ENCODE measurements at regions not wholly inside any gene's neighbourhood (a gene's known extent, or its start where the extent isn't known, plus 50 kb on each side); places are given as distances from the start of the nearest gene placed in this dataset.
"Not testable (repeated sequence)": the region's sequence is repeated elsewhere in the genome, so short reads cannot be mapped to it uniquely, and the experiment has no call there.

GRCh38 chr5:89200899-89201298 lies 317.9 kb upstream of the MEF2C start:
- DNase-seq (ENCODE audit: low read depth in 3 of 3, low spot score in 2 of 3), result no peak

DNA sequence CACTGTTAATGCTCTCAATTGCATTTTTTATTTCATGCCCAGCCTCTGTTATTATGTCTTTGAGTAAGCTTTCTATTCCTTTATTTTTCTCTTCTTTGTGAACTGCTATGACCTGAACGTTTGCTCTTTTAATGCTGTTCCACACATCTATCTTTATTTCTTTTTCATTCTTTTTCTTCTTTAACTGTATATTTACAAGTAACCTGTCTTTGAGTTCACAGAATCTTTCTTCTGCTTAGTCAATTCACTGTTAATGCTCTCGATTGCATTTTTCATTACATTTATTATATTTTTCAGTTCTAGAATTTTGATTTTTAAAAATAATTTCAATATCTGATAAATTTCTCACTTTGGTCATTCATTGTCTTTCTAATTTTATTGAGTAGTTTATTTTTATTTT lies 316.3 kb upstream of the MEF2C start:
- no peak for DNase-seq (ENCODE audit: low read depth in 3 of 3, low spot score in 2 of 3)

- DNase-seq (ENCODE audit: low read depth in 3 of 3, low spot score in 2 of 3), result no peak
Observed at GRCh38 chr5:89191374-89191773, 308.4 kb upstream of the MEF2C start.

DNA sequence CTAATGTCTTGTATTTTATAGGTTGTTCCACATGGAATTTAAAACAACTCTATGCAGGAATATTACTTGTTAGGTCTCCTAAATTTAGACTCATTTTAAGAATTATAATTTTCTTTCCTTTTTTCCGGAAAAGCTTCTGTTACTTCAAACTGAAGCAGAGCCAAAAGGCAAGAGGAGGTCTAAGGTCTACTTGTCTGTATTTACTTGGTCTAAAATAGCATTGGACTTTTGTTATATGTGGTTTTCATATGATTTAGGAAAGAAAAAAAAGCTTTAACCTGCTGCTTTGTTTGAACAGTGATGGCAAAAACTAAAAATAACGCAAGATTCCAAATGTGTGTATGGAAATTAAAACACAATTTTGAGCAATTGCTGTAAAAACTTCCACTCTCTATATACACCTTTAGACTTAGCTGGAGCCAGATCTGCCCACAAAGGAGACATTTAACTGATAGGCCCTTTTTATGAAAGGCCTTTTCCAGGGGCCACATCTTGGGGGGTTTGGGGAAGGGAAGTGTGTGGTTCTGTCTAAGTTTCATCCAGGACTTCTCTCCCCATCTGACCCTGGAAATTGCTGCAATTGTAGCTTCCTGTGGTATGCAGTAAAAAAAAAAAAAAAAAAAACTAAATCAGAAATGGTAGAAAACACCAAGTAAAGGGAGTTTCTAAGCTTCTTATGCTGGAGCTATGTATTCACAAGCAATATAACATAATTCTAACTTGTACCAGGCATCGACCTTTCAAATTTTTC lies 307.7 kb upstream of the MEF2C start:
- DNase-seq (ENCODE audit: low read depth in 3 of 3, low spot score in 2 of 3), result no peak

DNA sequence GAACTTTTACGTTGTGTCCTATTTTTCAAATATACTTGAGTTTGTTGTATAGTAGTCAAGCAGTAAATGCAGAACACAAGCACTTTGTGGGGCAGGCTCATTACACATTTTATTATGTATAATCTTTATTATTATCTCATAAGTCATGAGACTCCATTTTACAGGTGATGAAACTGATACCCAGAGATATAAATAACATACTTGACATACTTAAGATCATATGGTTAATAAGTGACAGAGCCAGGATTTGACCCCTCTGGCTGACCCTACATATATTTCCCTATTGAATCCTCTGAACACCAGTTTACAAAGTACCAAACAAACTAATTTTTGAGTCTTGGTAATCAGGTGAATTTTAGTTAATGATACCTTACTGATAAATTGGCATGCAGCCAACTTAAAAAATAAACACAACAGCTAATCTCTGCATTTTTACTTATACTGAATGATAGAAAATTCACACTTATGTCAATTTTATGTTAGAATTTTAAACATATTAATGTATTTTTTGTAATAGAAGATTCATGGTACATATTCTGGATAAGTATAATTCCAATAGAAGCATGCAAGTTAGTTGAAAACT lies 305.0 kb upstream of the MEF2C start:
- DNase-seq (ENCODE audit: low read depth in 3 of 3, low spot score in 2 of 3), result no peak

GRCh38 chr5:89187268-89187667 lies 304.3 kb upstream of the MEF2C start:
- DNase-seq (ENCODE audit: low read depth in 3 of 3, low spot score in 2 of 3), result no peak

GRCh38 chr5:89181546-89181945 lies 298.6 kb upstream of the MEF2C start:
- DNase-seq (ENCODE audit: low read depth in 3 of 3, low spot score in 2 of 3), result no peak

DNA sequence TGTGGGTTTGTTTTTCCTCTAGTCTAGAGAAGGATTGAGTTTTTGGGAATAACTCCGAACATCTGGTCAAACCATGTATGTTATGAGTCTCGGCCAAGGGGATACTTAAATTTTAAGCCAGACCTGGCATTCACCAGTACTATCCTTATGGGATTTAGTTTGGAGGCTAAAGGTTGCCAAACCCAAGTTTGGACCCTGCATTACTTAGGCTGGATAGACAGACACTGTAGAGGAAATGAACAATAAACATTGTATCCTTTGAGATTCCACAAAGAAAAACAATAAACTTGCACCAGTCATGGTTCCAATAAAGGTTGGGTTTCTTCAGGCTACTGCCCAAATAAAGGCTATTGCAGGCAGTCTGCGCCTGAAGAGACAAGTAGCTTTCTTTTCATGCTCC lies 296.7 kb upstream of the MEF2C start:
- no peak for DNase-seq (ENCODE audit: low read depth in 3 of 3, low spot score in 2 of 3)

DNA sequence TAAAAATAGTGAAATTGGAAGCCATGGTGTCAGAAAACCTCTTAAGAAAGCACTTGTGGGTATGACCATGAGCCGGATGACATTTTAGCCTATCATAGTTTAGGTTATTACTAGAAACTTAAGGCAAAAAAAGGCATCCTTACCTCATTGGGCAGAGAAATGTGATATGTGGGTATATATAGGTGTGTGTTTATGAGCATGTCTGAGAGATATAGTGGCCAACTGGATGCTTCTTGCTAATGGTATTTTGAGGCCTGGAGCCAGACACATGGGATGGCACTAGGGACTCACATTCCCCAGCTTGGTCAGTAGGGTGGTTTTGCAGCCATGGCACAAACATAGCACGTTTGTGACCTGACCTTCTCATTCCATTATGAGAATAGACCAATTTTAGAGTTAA lies 295.6 kb upstream of the MEF2C start:
- no peak for DNase-seq (ENCODE audit: low read depth in 3 of 3, low spot score in 2 of 3)

DNA sequence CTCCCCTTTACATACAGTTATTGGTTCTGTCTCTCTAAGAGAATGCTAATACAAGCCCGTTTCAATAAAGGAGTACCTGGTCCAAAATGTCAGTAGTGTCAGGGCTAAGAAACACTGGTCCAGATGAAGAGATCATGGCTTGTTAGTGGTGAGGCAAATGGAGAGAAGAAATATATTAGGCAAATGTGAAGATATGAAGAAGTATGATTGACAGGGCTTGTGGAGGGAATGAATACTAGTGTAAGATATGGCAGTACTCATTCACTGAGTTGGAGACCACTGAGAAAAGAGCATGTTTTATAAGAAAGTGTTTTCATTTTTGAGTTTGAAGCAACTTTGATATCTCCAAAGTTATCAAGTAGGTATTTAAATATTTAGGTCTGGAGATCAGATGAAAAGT lies 290.5 kb upstream of the MEF2C start:
- DNase-seq (ENCODE audit: low read depth in 3 of 3, low spot score in 2 of 3), result no peak

GRCh38 chr5:89168766-89169165 lies 285.8 kb upstream of the MEF2C start:
- no peak for DNase-seq (ENCODE audit: low read depth in 3 of 3, low spot score in 2 of 3)

DNA sequence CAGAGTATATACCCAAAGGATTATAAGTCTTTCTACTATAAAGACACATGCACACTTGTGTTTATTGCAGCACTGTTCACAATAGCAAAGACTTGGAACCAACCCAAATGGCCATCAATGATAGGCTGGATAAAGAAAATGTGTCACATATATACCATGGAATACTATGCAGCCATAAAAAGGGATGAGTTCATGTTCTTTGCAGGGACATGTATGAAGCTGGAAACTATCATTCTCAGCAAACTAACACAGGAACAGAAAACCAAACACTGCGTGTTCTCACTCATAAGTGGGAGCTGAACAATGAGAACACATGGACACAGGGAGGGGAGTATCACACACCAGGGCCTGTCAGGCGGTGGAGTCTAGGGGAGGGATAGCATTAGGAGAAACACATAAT lies 281.7 kb upstream of the MEF2C start:
- DNase-seq (ENCODE audit: low read depth in 3 of 3, low spot score in 2 of 3), result not testable (repeated sequence)

DNA sequence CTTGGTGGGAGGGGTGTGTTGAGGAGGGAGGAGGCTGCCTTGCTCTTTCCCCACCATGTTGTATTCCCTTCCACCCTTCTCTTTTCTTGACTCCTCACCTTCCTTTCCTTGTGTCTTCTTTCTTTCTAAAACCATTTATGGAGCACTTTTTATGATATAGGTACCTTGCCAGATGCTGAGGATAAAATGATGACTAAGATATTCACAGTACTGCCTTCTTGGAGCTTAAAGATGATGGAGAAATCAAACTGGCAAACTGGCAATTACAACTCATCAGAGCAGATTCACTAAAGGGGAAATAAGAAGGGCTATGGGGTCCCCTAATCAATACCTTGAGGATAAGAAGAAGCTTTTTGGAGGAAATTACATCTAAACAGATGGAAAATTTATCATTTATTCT lies 273.2 kb upstream of the MEF2C start:
- no peak for DNase-seq (ENCODE audit: low read depth in 3 of 3, low spot score in 2 of 3)

DNA sequence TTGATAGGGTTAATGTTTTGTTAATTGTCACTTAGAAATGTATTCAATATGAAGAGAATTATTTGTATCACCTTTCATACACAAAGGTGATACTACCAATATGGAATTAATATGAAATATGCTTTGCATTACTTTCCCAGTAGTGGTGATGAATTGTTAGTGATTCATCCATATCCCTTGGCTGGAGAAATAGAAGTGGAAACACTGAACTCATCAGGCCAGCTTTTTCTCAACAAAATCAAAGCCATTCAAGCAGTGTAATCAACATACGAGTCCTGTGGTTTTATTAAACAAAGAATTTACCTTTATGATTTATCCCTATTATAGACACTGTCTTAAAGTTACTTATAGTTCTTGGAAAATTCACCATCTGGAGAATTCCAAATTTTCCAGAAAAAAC lies 264.0 kb upstream of the MEF2C start:
- no peak for DNase-seq (ENCODE audit: low read depth in 3 of 3, low spot score in 2 of 3)

- no peak for DNase-seq (ENCODE audit: low read depth in 3 of 3, low spot score in 2 of 3)
Observed at GRCh38 chr5:89137148-89137547, 254.2 kb upstream of the MEF2C start.

DNA sequence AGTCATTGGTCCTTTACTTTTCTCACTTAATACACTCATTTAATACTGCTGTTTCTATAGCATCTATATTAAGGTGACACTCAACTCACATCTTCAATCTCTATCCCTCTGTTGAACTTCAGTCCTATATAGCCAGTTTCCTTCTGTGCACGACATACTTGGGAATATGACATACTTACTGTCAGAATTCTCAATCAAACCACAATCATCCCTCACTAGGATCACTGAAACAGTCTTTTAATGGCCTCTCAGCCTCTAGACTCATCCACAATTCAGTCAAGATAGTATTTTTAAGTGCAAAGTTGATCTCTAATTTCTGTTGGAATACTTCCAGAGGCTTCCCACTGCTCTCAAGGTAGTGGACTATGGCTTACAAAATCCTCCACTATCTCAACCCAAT lies 251.0 kb upstream of the MEF2C start:
- DNase-seq (ENCODE audit: low read depth in 3 of 3, low spot score in 2 of 3), result no peak

DNA sequence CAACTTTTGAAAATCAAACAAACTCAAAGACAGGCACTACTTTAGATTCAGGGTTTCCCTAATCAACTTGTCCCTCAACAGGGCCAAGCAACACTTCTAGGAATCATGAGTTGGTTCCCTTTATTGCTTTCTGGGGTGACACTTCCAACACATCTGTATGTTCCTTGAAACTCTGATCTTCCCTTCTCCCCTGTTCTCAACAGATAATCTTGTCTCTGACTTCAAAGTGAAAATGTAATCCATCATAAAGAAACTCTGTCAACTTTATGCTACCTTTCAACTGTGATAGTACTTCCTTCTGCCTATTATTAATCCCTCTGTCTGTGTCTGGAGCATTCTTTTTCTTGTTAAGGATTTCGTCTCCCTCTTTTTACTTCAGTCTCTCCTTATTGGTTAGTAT lies 250.1 kb upstream of the MEF2C start:
- DNase-seq (ENCODE audit: low read depth in 3 of 3, low spot score in 2 of 3), result no peak

- no peak for DNase-seq (ENCODE audit: low read depth in 3 of 3, low spot score in 2 of 3)
Observed at GRCh38 chr5:89130851-89131250, 247.9 kb upstream of the MEF2C start.

DNA sequence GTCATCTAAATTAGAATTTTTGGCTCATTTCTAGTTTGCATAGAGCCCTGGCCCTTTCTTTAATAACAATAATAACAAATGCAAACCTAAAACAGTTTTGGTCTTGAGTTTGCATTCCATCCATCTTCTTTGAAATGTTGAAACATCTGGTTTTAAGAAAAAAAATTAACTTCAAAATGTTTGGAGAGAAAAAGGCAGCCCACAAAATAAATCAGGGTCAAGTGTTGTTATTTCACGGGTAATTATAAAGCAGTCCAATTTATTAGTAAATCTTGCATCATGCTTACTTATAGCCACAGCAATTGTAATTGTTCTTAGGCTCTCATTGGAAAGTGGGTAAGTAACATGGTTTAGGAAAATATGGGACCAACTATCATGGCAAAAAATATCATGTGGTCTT lies 247.0 kb upstream of the MEF2C start:
- DNase-seq (ENCODE audit: low read depth in 3 of 3, low spot score in 2 of 3), result no peak

GRCh38 chr5:89128906-89129625 lies 246.1 kb upstream of the MEF2C start:
- DNase-seq (ENCODE audit: low read depth in 3 of 3, low spot score in 2 of 3), result no peak

- DNase-seq (ENCODE audit: low read depth in 3 of 3, low spot score in 2 of 3), result no peak
Observed at GRCh38 chr5:89128092-89128491, 245.1 kb upstream of the MEF2C start.

DNA sequence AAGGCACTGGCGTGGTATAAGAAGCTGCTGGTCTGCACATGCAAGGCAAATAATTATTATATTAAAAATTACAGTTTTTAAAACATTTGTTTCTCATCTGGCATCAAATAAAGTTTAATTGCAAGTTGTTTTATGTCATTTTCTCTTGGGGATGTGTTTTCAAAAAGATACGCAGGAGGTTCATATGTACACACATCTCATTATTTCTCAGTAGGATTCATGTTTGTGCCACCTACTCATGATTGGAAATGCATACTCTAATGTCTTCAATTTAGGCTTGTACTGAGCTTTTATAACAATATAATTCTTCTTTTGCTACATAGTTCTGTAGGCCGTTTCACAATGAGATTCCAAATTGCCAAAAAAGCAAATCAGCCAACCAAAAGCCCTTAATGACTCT lies 244.2 kb upstream of the MEF2C start:
- no peak for DNase-seq (ENCODE audit: low read depth in 3 of 3, low spot score in 2 of 3)
